Muscle layer of duodenum (tissue), 2 donors: ENCODE measurements at regions not wholly inside any gene's neighbourhood (a gene's known extent, or its start where the extent isn't known, plus 50 kb on each side); places are given as distances from the start of the nearest gene placed in this dataset.

ENCODE experiments used
- H3K27ac ChIP-seq: one replicate; pipeline ENCODE4 v1.7.0; 2013; ENCODE audit warnings: mild to moderate bottlenecking, low read length
- H3K27me3 ChIP-seq: one replicate; pipeline ENCODE4 v1.7.0; 2013; ENCODE audit warnings: low read depth, mild to moderate bottlenecking, control low read depth, low read length
- H3K36me3 ChIP-seq, 2 donors: one replicate each; pipeline ENCODE4 v1.7.0; 2013; ENCODE audit warnings: low read length in 2 of 2, control low read depth in 1 of 2, mild to moderate bottlenecking in 1 of 2; ENCODE audit not compliant: insufficient read depth in 2 of 2, control insufficient read depth in 1 of 2
- H3K4me1 ChIP-seq, 2 donors: one replicate each; pipeline ENCODE4 v1.7.0; 2013; ENCODE audit warnings: low read length in 2 of 2, mild to moderate bottlenecking in 2 of 2, control low read depth in 1 of 2, moderate library complexity in 1 of 2; ENCODE audit not compliant: insufficient read depth in 2 of 2, control insufficient read depth in 1 of 2
- H3K4me3 ChIP-seq, 2 donors: one replicate each; pipeline ENCODE4 v1.7.0; 2013; ENCODE audit warnings: low read length in 2 of 2, low read depth in 1 of 2, mild to moderate bottlenecking in 1 of 2
- H3K9me3 ChIP-seq, 2 donors: one replicate each; pipeline ENCODE4 v1.7.0; 2013; ENCODE audit warnings: low read length in 2 of 2, control low read depth in 1 of 2, mild to moderate bottlenecking in 1 of 2; ENCODE audit not compliant: control insufficient read depth in 1 of 2
- donor health status: healthy.

GRCh38 chr1:163440090-163440489, 118.3 kb downstream of the NUF2 start:
- no peaks in the 10 kb centered on the region for H3K36me3 ChIP-seq
- no peaks in the 10 kb centered on the region for H3K9me3 ChIP-seq
- H3K27ac ChIP-seq = no peak overlapping the region
- peaks cover 0 to 4% of the 10 kb centered on the region in 2 donors for H3K4me1 ChIP-seq
- no peak overlapping the region for H3K4me3 ChIP-seq
- no peaks in the 10 kb centered on the region for H3K27me3 ChIP-seq

- Histone ChIP-seq H3K4me3 (no peak overlapping the region), H3K27ac (no peak overlapping the region), H3K9me3 (no peaks in the 10 kb centered on the region), H3K4me1 (peaks cover 0 to 4% of the 10 kb centered on the region in 2 donors), H3K36me3 (no peaks in the 10 kb centered on the region), H3K27me3 (no peaks in the 10 kb centered on the region)
Measured at GRCh38 chr1:163442231-163442879, 120.6 kb downstream of the NUF2 start.

- Histone ChIP-seq H3K9me3 (no peaks in the 10 kb centered on the region), H3K27me3 (no peaks in the 10 kb centered on the region), H3K27ac (no peak overlapping the region)
Measured at GRCh38 chr1:163442895-163443294, 121.1 kb downstream of the NUF2 start.

GRCh38 chr1:163443863-163444262, 122.1 kb downstream of the NUF2 start:
- Histone ChIP-seq H3K27me3 (no peaks in the 10 kb centered on the region), H3K9me3 (no peaks in the 10 kb centered on the region), H3K27ac (no peak overlapping the region), H3K4me1 (peaks cover 0 to 4% of the 10 kb centered on the region in 2 donors), H3K36me3 (no peaks in the 10 kb centered on the region), H3K4me3 (no peak overlapping the region)

More at GRCh38 chr1:163442895-163443294, 121.1 kb downstream of the NUF2 start:
- Histone ChIP-seq H3K4me3 (no peak overlapping the region), H3K4me1 (peaks cover 0 to 4% of the 10 kb centered on the region in 2 donors), H3K36me3 (no peaks in the 10 kb centered on the region)

GRCh38 chr1:163444665-163445064, 122.9 kb downstream of the NUF2 start:
- Histone ChIP-seq H3K27me3 (no peaks in the 10 kb centered on the region), H3K4me1 (peaks cover 0 to 1% of the 10 kb centered on the region in 2 donors), H3K4me3 (no peak overlapping the region), H3K9me3 (no peaks in the 10 kb centered on the region), H3K36me3 (no peaks in the 10 kb centered on the region), H3K27ac (no peak overlapping the region)

- H3K36me3 ChIP-seq = no peaks in the 10 kb centered on the region
- no peak overlapping the region for H3K4me3 ChIP-seq
- no peaks in the 10 kb centered on the region for H3K4me1 ChIP-seq
- no peaks in the 10 kb centered on the region for H3K9me3 ChIP-seq
- no peak overlapping the region for H3K27ac ChIP-seq
- H3K27me3 ChIP-seq = no peaks in the 10 kb centered on the region
Measured at GRCh38 chr1:163450986-163451385, 129.2 kb downstream of the NUF2 start.

- H3K4me1 ChIP-seq = no peaks in the 10 kb centered on the region
- no peaks in the 10 kb centered on the region for H3K9me3 ChIP-seq
- H3K4me3 ChIP-seq = no peak overlapping the region
- H3K36me3 ChIP-seq = no peaks in the 10 kb centered on the region
- H3K27ac ChIP-seq = no peak overlapping the region
- H3K27me3 ChIP-seq = no peaks in the 10 kb centered on the region
Measured at GRCh38 chr1:163459539-163459938, 137.8 kb downstream of the NUF2 start.

- Histone ChIP-seq H3K36me3 (no peaks in the 10 kb centered on the region), H3K9me3 (no peaks in the 10 kb centered on the region), H3K27ac (no peak overlapping the region), H3K4me3 (no peak overlapping the region), H3K4me1 (no peaks in the 10 kb centered on the region), H3K27me3 (no peaks in the 10 kb centered on the region)
Measured at GRCh38 chr1:163467289-163467688, 145.5 kb downstream of the NUF2 start.

GRCh38 chr1:163471779-163472650, 150.3 kb downstream of the NUF2 start:
- no peak overlapping the region for H3K4me3 ChIP-seq
- no peaks in the 10 kb centered on the region for H3K36me3 ChIP-seq
- H3K4me1 ChIP-seq = no peaks in the 10 kb centered on the region
- H3K27ac ChIP-seq = no peak overlapping the region
- H3K9me3 ChIP-seq = no peaks in the 10 kb centered on the region
- no peaks in the 10 kb centered on the region for H3K27me3 ChIP-seq

- no peaks in the 10 kb centered on the region for H3K36me3 ChIP-seq
- no peaks in the 10 kb centered on the region for H3K9me3 ChIP-seq
- no peaks in the 10 kb centered on the region for H3K27me3 ChIP-seq
- no peaks in the 10 kb centered on the region for H3K4me1 ChIP-seq
- H3K27ac ChIP-seq = no peak overlapping the region
- no peak overlapping the region for H3K4me3 ChIP-seq
Measured at GRCh38 chr1:163472651-163473248, 151.0 kb downstream of the NUF2 start.

- no peak overlapping the region for H3K27ac ChIP-seq
- H3K36me3 ChIP-seq = no peaks in the 10 kb centered on the region
- H3K4me1 ChIP-seq = no peaks in the 10 kb centered on the region
- H3K9me3 ChIP-seq = no peaks in the 10 kb centered on the region
- no peaks in the 10 kb centered on the region for H3K27me3 ChIP-seq
- no peak overlapping the region for H3K4me3 ChIP-seq
Measured at GRCh38 chr1:163477276-163477830, 155.6 kb downstream of the NUF2 start.
